ENCODE measurements at regions not wholly inside any gene's neighbourhood (a gene's known extent, or its start where the extent isn't known, plus 50 kb on each side); places are given as distances from the start of the nearest gene placed in this dataset.
"Not testable (repeated sequence)": the region's sequence is repeated elsewhere in the genome, so short reads cannot be mapped to it uniquely, and the experiment has no call there.

DNA sequence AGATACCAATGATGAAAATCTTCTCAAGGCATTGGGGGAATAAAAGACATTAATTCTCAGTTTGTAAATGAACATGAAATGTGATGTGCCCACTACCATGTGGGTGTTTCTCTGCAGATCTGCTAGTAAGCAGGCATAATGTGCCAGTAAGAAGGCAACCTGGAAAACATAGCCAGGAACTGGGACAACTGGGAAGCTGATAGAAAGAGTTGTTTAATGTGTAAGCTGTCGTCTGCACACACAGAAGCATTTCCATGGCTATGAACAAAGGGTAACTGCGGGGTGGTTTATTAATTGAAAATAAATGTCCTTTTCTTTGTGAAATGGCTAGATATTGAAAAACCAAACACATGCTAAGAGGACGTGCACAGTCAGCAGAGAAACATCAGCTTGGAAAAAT is 52.0 kb downstream of the ZC3H11B start:
- DNase-seq: no peak

DNA sequence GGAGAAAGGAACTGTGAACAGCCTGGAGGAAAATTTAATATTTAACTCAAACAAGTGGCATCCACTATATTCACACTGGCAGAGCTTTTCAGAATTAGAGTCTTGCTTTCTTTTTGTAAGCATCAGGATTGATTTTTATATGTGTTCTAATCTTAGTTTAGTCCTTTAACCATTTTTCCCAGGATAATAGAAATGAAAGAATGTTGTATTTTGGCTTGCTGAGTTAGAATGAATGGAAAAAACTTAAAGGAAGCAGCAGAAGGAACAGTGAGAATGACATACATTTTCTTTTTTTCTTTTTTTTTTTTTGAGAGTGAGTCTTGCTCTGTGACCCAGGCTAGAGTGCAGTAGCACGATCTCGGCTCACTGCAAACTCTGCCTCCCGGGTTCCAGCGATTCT is 53.0 kb downstream of the ZC3H11B start:
- no peak for DNase-seq

DNA sequence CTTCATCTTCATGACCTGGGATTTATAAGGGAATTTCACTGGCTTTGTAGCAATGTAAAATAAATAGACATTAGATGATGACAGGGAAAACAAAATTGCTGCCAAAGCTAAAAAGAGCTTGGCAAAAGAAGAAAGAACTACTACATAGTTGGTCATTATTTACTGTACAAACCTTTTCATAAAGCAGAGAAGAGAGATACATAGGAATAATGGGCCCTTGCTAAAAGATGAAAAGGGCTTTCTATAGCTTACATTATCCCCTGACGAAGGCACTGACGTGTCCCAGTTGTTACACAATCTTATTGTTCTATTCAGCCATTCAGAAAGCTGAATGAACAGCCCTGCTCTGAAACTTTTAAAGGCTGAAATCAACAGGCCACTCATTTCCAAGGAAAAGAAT is 57.1 kb downstream of the ZC3H11B start:
- no peak for DNase-seq

DNA sequence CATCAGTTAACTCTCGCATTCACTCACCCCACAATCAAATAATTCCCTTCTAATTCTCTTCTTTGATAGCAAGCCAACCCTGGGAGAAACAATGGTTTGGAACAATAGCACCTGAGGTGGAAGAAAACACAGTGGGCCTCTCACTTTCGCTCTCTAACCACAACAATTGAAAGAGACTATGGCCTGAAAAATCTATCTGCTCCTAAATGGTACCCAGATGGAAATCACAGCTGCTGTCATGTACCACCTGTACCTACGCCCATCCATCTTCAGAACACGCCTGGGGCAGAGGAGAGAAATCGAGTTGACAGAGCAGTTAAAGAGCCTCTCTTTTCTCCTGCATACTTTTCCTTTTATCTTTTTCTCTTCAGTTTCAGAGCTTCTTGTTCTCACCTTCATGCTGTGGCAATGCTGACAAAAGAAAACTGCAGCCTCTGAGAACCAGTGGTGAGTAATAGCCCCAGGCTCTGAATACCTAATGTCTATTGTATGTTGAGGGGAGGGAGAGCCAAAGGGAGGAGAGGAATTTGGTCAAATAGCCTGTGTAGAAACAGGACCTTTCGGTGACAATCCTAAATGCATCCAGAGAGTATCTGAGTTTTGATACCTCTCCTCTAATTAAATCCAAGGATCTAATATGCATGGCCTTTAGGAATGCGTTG is 57.7 kb downstream of the ZC3H11B start:
- DNase-seq: peak; percentile 20

DNA sequence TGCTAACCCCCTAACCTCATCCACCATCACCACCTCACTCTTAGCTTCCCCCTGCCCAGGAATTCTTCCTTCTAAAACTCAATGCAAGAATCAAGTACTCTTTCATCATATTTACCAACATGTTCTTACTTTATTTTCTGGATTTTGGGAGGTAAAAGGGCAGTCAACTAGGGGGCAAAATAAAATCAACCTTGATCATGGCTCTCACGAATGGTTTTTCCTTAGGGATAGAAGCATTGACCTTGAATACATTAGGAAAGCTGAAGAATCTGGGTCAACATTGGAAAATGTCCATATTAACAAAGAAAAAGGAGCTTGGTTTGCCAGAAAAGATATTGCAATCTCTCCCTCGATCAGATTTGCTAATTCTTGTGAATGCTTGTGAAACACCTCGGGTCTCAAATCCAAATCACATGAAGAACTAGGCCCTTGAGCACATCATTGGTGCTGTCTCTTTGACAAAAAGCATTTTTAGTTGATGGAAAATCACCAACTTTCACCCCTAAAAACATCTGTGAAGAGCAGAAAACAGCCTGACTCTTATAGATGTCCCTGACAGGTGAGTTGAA is 58.9 kb downstream of the ZC3H11B start:
- no peak for DNase-seq

DNA sequence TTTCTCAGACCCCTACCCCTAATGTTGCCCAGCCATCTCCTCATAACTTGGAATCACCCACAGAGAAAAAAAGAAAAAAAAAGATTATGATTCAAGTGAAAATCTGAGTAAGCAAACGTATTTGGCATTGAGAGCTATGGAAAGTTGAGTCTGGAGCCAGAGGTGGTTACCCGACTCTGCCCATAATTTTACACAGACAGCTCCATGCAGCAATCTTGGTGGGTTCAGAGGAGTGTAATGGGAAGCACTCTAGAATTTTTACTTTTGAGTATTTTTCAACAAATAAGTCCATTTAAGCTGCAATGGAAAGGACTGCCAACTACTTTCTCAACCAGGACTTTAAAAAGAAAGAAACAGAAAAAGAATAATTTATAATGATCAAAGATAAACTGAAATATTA is 62.7 kb downstream of the ZC3H11B start:
- DNase-seq: no peak

DNA sequence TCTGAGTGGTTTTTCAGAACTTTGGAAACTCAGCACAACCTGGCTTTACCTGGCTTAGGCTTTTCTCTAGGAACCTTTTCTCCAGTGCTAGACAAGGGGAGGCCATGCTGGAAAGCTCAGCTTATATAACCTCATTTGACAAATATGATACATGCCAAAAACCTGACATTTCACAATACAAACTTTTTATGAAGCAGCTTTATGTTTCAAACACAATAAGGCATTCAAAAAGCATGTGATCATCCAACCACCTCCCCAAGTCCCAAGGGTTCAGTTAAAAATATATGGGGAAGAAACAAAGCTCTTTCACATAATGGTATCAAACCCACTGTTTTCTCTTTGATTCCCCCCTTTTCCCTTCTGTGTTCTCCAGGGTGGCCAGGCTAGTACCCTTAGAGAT is 63.7 kb downstream of the ZC3H11B start:
- no peak for DNase-seq

DNA sequence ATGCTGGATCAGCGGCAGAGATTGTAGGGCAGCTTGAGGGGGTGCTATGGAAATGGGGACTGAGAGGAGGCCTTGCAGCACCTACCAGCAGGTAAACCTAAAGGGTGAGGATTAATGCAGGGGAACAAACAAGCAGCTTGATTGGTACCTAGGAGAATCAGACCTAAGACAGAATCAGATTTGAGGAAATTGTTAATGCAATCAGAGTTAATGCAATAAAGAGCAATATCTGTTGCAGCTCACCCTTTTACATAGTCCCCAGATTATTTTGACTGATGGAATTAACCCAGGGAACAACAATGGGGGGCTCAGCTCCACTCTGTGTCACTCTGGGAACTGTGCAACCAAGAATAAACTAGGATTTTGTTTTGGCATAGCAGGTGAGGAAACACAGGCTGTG is 64.5 kb downstream of the ZC3H11B start:
- DNase-seq: no peak

DNA sequence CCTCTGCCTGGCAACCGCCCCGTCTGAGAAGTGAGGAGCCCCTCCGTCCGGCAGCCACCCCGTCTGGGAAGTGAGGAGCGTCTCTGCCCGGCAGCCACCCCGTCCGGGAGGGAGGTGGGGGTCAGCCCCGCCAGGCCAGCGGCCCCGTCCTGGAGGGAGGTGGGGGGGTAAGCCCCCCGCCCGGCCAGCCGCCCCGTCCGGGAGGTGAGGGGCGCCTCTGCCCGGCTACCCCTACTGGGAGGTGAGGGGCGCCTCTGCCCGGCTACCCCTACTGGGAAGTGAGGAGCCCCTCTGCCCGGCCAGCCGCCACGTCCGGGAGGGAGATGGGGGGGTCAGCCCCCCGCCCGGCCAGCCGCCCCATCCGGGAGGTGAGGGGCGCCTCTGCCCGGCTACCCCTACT is 67.1 kb downstream of the ZC3H11B start:
- not testable (repeated sequence) for DNase-seq

DNA sequence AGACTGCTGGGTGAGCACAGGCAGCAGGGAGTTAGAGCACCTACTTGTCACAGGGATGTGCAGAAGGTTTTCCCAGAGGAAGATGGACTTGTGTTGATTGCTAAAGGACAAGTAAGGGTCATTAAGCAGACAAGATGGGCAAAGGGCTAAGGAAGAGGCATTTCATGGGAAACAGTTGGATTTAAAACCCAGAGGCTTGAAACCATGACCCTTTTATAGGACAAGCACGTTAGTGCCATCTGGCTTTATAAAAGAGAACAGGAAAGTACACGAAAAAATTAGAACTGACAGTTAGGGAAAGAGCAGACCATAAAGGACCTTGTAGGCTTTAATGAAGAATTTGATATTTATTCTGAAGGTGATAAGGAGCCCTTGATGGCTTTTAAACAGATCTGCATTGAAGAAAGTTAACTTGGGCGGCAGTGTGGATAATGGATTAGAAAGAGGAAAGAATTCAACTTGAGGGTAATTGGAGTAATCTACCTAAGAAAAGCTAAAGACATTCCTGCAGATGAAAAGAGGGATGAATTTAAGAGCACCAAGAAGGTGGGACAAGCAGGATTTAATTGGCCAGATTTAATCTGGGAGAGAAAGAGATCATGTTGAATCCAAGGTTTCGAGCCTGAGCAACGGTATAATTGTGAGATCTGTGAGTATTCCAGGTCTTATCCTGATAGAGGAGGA is 68.6 kb downstream of the ZC3H11B start:
- no peak for DNase-seq

DNA sequence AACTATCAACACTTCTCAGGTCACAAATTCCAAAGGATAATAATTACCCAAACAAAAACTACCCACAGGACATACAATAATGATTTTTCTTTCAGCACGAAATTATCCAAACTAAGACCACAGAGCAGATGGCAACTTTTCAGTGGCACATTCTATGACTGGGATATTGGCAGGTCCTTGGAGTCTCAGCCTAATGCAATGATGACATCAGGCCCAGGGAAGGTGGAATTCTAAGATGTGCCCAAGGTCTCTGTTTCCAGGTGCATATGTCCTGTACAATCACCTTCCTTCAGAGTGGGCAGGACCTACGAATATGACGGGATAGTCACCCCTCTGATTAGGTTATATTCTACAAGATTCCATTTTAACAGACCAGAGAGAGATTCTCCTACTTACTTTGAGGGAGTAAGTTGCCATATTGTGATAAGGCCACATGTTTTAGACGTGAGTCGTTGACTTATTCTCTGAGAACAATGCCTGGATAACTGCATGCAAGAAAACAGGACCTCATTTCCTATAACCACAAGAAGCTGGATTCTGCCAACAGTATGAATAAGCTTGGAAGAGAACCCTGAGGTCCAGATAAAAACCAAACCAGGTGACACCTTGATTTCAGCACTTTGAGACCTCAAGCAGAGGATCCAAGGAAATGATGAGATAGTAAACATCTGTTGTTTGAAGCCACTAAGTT is 69.9 kb downstream of the ZC3H11B start:
- DNase-seq: no peak

DNA sequence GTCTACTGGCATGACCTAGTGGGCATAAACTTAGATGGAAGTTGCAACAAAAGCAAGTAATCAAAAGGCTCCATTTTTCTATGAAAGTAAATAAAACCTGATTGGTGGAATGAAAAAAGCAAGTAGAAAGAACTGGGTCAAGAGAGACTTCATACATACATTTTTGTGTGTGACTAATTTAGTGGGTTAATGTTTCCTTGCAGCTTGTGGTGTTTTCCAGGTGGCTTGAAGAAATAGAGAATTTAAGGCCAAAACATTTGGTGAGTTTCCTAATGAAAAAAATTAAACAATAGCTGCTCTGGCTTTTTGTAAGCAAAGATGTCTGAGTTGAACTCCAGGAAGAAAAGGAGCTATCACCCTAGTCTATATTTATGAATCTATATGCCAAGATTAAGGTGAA is 71.0 kb downstream of the ZC3H11B start:
- no peak for DNase-seq

DNA sequence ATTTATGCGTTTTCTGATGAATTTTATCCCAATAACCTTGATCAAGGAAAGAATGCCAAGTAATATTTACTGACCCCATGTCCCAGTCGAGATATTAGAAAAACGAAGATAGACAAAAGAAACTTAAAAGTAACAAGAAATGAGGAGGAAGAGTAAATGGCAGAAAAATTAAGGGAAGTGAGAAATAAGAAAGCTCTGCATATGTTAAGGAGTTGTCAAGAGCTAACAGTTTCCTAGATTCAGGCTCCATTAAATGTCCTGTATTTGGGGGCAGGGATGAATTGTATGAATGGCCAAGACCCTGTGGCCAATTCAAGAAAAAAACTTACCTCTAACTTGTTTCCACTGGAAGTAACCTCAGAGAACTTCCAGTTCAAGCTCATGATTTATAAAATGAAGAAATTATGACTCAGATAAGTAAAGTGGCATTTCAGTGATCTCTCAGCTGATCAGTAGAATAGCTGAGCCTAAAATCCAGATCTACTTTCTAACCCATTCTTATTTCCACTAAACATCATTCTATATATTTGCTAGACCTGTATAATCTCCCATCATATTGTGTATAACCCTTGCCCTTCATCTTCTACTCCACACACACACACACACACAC is 73.2 kb downstream of the ZC3H11B start:
- DNase-seq: no peak

DNA sequence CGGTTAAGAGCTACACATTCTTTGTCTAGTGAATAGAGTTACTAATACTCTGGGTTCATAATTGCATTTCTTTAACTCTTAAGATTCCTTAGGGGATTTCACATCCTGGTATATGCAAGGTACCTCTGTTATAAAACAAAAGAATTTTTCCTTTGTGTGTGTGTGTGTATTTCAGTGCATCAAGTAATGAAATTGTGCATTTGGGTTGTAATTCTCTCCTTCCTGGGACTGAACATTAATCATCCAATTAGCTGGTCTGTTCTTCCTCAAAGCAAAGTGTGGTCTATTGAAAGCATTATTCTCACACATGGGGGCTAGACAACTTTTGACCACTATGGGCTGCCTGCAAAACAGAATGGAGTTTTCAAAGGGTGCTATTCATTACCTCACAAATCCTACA is 74.0 kb downstream of the ZC3H11B start:
- DNase-seq: no peak

DNA sequence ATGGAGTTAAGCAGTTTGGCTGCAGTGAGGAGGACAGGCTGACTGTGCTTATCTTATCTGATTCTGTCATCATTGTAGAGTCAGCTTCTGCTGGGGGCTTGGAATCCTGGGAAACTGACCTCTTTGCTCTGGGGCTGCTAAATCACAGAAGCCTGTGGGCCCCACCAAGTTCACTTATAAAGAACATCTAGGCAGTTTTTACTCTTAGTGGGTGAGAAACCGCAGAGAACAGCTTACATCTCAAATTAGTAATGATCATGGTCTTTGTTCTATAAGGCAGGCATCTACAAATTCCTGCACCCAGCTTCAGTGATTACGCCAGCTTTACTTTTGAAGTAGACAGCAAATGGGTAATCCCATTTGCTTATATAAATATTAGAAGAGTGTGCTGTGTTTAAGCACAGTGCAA is 75.7 kb downstream of the ZC3H11B start:
- DNase-seq: no peak

DNA sequence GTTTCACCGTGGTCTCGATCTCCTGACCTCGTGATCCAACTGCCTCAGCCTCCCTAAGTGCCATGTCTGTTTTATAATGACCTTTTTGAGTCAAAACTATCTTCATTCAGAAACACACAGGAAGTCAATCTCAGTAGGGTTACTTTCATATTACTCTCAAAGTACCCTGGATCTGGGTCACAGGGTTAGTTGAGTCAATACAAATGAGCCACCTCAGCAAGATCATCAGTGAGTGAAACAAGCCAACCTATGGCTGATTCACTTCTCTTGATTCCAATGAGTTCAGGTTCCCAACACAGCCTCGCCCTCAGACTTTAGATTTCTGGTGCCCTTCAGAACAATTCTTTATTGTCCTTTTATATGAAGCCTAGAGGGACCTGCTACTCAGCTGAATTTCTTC is 76.9 kb downstream of the ZC3H11B start:
- no peak for DNase-seq

DNA sequence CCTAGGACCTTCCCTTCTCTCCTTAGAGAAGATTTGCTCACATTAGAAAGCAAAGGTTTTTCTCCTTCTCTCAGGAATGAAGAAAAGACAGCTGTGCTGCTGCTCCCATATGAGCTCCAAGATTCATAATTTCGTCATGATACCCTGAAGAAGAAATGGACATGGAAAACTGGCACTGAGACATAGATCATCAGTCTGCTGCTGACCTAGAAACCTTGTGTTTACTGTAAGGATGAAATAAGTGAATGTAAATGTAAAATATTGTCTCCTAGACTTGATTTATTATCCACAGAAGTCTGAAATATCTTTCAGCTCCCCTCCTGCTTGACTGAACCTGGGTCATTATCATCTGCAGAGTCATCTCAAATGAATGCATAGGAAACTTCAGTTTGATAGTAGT is 77.9 kb downstream of the ZC3H11B start:
- DNase-seq: no peak

DNA sequence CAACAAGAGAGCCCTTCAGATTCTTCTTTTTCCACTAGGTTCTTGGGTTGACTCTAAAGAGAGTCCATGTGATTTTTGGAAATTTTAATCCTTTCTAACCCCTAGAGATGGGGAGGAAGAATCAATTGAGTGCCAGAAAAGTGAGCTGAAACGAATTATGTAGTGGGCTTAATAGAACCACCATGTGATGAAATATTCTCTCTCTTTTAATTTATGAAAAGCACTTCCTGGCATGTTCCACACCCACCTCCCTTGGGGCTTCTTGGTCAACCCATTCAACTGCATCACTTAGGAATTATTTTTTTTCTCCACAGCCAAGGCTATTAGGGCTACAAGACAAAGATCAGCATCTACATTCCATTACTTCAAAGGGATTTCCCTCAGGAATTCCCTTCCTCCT is 79.6 kb downstream of the ZC3H11B start:
- no peak for DNase-seq

DNA sequence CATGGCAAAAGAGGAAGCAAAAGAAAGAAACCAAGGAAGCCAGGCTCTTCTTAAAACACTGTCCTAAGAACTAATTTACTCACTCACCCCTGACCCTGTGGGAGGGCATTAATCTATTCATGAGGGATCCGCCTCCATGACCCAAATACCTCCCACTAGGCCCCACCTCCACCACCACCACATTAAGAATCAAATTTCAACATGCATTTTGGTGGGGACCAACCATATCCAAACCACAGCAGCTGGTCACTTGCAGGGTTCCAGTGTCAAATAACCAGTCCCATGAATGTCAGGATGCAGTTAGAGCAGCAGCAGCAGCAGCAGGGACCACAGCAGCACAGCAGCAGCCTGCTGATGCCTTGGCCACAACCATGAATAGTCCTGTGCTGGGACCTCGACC is 83.8 kb downstream of the ZC3H11B start:
- no peak for DNase-seq

DNA sequence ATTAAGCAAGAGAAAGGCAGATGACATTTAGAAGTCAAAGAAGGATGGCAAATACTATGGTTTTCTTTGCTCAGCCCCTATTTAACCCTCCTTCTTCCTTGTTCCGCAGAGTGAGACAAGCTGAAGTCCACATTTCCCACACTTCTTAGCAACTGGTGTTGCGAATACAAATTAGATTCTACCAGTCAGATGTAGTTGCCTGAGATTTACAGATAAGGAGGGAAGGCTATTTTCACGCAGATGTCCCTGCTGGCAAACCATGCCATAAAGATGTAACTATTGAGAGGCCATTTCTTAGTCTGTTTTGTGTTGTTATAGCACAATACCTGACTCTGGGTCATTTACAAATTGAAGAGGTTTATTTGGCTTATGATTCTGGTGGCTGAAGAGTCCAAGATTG is 84.3 kb downstream of the ZC3H11B start:
- no peak for DNase-seq

DNA sequence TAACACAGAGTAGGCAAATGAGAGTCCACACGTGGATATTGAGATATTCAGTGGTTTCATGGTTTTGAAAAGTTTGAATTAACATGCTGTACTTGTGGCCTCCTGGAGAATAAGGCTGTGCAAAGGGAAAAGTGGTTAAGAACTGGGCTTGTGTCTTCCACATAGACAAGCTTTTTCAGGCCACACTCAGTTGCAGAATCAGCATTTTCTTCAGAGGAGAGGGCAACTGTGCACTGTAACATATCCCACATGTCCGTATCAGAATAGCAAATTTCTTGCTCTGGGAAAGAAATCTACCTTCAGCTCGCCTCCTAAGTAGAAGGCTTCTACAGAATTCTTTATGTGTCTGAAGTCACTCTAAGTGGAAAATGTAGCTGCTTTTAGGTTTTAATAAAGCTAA is 84.9 kb downstream of the ZC3H11B start:
- DNase-seq: no peak

DNA sequence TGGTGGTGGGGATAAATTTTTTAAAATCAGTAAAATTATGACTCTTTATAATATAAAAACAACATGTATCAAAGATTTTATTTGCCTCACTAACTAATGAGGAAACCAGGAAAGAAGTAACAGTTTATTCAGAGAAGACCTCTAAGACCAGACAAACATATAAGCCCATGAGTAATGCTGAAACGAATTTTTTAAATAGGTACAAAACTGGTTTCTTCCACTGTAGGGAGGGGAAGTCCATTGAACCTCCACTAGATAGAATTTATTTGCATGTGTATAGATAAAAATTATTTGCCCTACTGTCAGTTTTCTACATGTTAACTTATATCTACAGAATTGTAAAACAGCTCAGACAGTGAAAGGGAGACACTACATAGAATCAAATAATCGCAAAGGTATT is 86.8 kb downstream of the ZC3H11B start:
- no peak for DNase-seq

DNA sequence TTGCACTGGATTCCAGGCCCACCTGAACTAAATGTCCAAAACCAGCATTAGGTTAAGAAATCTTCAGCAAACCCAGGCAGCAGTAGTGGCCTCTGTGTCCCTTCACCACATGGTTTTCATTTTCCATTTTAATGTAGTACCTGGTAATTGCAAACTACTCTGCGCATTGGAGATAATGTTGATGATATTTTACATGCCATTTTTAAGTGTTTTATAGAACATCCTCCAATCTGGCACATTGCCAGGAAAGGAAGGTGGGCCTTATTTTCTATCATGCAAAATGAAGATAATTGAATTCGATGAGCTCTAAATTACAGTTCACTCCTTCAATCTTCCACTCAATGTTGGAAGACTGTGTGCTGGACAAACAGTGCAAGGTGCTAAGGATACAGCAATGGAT is 89.5 kb downstream of the ZC3H11B start:
- DNase-seq: no peak

DNA sequence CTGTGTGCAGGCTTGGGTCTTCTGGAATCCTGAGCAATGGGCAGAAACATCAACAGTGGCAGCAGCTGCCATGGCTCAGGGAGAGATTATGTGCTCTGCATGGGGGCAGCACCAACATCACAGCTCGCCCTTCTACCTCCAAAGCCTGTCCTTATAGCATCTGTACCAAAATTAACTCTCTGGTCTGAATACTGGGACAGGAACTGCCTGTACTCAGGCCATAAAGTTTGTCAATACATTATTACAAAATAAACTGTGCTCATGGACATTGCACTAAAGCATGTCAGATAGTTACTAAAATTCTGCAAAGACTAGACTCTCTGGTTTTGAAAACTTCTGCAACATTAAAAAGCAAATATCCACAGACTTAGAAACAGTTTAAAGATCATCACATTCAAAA is 91.6 kb downstream of the ZC3H11B start:
- no peak for DNase-seq

Measured in T1000 (cell line).